Prostate gland (tissue), 2 donors: ENCODE measurements at regions not wholly inside any gene's neighbourhood (a gene's known extent, or its start where the extent isn't known, plus 50 kb on each side); places are given as distances from the start of the nearest gene placed in this dataset.

ENCODE experiments used
- DNase-seq: peaks from one replicate; pipeline ENCODE4 v3.0.0-alpha.2; 2019; ENCODE audit warnings: low spot score
- H3K27ac ChIP-seq, 2 donors: fragments of 200-600 bp; sonication (generic); 2 replicates each; pipeline ENCODE4 v1.5.1; 2017 to 2019
- H3K27me3 ChIP-seq: fragments of 200-600 bp; sonication (generic); replicated peaks from 2 replicates; pipeline ENCODE4 v1.5.1; 2019; ENCODE audit not compliant: insufficient read depth
- H3K36me3 ChIP-seq, 2 donors: fragments of 200-600 bp; sonication (generic); 1 replicate in 1 of 2; 2 replicates in 1 of 2; pipeline versions ENCODE4 v1.5.1 to v1.8.1; 2017 to 2019
- H3K4me1 ChIP-seq: fragments of 200-600 bp; sonication (generic); replicated peaks from 2 replicates; pipeline ENCODE4 v1.5.1; 2019
- H3K4me3 ChIP-seq, 2 donors: fragments of 200-600 bp; sonication (generic); 2 replicates each; pipeline ENCODE4 v1.5.1; 2017 to 2019
- H3K9me3 ChIP-seq: fragments of 200-600 bp; sonication (generic); 2 replicates; pipeline ENCODE4 v1.5.1; 2017
- POLR2A ChIP-seq: fragments of 450-650 bp; IDR thresholded peaks from one replicate; pipeline ENCODE4 v1.6.1; 2016; ENCODE audit warnings: antibody characterized with exemption, mild to moderate bottlenecking
- POLR2AphosphoS5 ChIP-seq: sonication (generic); formaldehyde crosslinking; IDR thresholded peaks from one replicate; pipeline ENCODE4 v1.6.1; 2017; ENCODE audit warnings: antibody characterized with exemption
- WGBS: methylation state at CpG from one replicate; pipeline ENCODE4 v1.1.5; 2018; 5-methylcytosine and 5-hydroxymethylcytosine counted together
- intact Hi-C: fragments of 100-400 bp; cut with DNase I; formaldehyde crosslinking; loops from one replicate; pipeline ENCODE4 v1.14.2; 2022
- TF ChIP-seq, protein P1 (sequence below), 4 experiments: fragments of 200-600 bp in 2 of 4; fragments of 450-650 bp in 2 of 4; sonication (generic) in 2 of 4; IDR thresholded peaks; 1 replicate in 3 of 4; 2 replicates in 1 of 4; pipeline ENCODE4 v1.5.1; 2016 to 2019; ENCODE audit warnings: antibody characterized with exemption in 4 of 4, mild to moderate bottlenecking in 2 of 4, moderate library complexity in 2 of 4

DNA sequence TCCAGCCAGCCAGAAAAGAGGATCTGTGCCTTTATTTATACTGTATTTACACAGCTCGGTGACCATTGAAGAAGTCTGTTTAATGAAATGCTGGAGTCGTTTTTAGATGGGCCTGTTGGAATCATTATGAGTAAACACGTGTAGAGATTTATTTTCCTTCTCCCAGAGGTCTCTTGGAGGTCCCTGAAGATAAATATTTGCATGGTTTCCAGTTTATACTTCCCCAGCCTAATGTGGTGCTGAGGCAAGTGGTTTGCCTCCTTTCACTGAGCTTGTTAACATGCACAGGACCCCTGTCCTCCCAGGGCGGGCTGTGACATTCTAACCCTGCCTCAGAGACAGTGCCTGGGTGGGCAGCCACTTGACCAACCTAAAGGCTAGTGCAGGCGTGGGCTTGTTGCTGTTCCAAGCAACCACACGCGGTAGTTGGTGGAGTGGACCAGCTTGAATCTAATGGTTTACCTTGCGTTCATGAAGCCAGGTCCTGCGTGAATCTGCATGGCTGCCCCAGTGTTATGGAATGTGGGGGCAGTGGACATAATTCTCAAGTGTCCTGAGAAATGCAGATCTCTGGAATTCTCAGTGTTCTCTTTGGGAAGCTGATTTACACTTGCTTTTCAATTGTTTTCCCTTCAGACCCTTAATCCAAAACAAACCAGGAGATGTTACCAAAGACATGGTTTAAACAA, 130.2 kb upstream of the DLX2 start:
- 68% methylated on average over 9 of the region's 9 CpGs for WGBS
- TF ChIP-seq POLR2A (no peak), POLR2AphosphoS5 (no peak)
- TF ChIP-seq, protein P1, sequence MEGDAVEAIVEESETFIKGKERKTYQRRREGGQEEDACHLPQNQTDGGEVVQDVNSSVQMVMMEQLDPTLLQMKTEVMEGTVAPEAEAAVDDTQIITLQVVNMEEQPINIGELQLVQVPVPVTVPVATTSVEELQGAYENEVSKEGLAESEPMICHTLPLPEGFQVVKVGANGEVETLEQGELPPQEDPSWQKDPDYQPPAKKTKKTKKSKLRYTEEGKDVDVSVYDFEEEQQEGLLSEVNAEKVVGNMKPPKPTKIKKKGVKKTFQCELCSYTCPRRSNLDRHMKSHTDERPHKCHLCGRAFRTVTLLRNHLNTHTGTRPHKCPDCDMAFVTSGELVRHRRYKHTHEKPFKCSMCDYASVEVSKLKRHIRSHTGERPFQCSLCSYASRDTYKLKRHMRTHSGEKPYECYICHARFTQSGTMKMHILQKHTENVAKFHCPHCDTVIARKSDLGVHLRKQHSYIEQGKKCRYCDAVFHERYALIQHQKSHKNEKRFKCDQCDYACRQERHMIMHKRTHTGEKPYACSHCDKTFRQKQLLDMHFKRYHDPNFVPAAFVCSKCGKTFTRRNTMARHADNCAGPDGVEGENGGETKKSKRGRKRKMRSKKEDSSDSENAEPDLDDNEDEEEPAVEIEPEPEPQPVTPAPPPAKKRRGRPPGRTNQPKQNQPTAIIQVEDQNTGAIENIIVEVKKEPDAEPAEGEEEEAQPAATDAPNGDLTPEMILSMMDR (IDR thresholded peaks at IDR 0.05), result no peak
- Histone ChIP-seq H3K4me1 (peaks cover 6% of the 10 kb centered on the region), H3K9me3 (no peaks in the 10 kb centered on the region), H3K27me3 (no peaks in the 10 kb centered on the region), H3K27ac (peak overlapping the region; percentile 14 to 53), H3K4me3 (no peak overlapping the region), H3K36me3 (no peaks in the 10 kb centered on the region)
- intact Hi-C loops, result no loop called here
- DNase-seq, result no peak

DNA sequence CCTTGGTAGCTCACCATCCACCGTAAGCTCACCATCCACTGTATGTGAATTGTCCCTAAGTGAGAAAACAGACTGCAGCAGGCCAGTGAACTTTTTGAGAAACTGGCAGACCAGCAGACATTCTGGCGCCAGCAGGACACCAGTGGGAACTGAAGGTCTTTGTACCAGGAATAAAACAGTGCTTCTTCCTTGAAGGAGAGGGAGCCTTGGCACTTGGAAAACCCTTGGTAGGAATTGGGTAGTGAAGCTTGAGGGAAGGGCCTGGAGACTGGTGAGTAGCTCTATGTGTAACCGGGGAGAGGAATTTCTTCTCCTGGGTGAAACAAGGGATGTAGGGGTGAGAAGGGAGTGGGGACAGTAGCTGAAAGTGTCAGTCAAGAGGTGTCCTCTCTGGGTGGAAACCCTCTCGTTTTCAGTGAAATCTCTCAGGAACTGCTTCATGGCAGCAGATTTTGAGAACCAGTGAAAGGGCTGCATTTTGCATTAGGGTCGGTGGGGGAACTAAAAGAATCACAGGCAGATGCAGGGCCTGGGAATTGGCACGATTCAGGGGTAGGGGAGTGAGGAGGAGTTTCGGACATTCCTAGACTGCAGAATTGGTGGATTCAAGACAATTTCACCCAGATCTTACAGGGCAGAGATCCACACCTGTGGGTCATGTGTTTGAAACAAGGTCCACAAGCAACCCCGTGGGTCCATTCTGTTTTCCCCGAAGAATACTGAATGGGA, 131.5 kb upstream of the DLX2 start:
- peaks cover 6% of the 10 kb centered on the region for H3K4me1 ChIP-seq
- H3K36me3 ChIP-seq, result no peaks in the 10 kb centered on the region
- 65% methylated on average over 9 of the region's 9 CpGs for WGBS
- H3K27me3 ChIP-seq, result no peaks in the 10 kb centered on the region
- TF ChIP-seq POLR2AphosphoS5 (no peak), POLR2A (no peak)
- TF ChIP-seq, protein P1 (IDR thresholded peaks at IDR 0.05), result no peak
- H3K4me3 ChIP-seq, result no peak overlapping the region
- peak overlapping the region; percentile 2 to 20 for H3K27ac ChIP-seq
- no peak for DNase-seq
- H3K9me3 ChIP-seq, result no peaks in the 10 kb centered on the region
- intact Hi-C loops, result no loop called here

DNA sequence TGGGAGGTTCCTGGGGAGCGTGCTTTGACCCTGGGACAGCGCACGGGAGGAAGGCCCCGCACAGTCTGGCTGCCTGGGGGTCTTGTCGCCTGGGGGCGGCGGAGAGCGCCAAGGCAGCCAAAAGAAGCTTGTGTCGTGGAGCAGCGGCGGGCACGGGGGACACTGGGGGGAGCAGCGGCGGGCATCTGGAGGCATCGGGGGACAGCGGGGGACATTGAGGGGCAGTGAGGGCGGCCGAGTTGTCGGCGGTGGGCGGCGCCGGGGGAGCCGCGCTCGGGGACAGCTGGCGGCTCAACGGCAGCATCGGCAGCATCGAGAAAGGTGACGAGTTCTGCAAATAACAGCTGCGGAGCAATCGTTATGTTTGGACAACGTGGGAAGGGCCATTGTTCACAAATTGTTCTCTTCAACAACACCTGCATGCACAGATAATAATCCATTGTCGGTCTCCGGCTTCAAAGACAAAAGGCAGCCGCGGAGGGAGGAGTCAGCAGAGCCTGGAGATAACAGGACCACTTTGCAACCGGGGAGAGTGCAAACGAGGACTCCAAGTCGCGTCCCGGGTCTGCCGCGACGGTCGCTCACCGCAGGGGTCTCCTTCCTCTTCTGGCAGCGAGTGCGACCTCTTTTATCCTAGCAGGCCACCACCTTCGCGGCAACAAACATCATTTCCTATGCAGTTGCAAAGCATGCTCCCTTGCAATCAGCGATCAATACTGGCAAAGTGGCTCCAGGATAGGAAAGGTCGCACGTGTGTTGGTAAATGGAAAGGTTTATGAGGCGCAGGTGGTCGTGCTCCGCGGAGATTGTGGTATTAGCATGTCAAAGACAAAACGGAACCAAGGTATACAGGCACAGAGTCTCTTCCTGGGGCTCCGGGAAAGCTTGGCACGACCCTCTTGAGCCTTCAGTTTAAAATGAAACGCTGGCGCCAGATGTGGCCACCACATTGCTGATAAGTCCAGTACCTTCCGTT, 132.3 kb upstream of the DLX2 start:
- intact Hi-C loops, result no loop called here
- Histone ChIP-seq H3K36me3 (no peaks in the 10 kb centered on the region), H3K27ac (peak overlapping the region; percentile 2 to 20), H3K4me3 (peak overlapping the region; percentile 18 to 24), H3K9me3 (no peaks in the 10 kb centered on the region), H3K27me3 (no peaks in the 10 kb centered on the region), H3K4me1 (peaks cover 6% of the 10 kb centered on the region)
- TF ChIP-seq, protein P1 (IDR thresholded peaks at IDR 0.05), result no peak
- TF ChIP-seq POLR2A (no peak), POLR2AphosphoS5 (no peak)
- no peak for DNase-seq
- WGBS, result 7% methylated on average over 65 of the region's 65 CpGs

DNA sequence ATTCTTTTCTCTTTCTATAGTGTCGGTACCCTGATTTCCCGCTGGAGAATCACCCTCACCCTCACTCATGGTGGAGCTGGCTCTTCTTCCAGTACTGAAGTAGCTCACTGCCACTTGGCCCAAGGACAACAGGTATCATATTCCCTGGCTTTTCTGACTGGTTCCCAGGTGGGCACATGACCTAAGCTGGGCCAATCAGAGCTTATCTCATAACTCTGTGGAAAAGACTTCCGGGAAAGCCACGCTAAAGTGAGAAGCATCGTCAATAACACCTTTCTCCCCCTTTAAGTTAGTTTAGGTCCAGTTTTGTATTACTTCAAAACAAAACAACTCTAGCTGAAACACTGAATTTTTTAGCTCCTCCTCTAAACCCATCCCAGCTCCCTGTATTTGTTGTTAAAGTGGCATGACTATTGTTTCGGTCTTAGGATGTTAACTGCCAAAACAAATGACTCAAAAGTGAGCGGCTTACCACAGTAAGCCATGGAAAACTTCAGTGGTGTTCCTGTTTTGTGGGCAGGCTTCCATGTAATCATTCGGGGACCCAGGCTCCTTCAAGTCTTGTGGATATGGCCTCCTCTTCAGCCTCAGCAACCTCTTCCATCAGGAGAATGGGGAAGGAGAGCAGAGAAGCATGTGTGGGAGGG, 137.4 kb upstream of the DLX2 start:
- DNase-seq, result no peak
- intact Hi-C loops, result no loop called here

More for the DNA sequence above, 137.4 kb upstream of the DLX2 start:
- no peaks in the 10 kb centered on the region for H3K27me3 ChIP-seq
- peaks cover 4% of the 10 kb centered on the region for H3K4me1 ChIP-seq
- 91% methylated on average over 8 of the region's 8 CpGs for WGBS
- no peaks in the 10 kb centered on the region for H3K9me3 ChIP-seq
- H3K4me3 ChIP-seq, result no peak overlapping the region
- H3K27ac ChIP-seq, result no peak overlapping the region
- no peaks in the 10 kb centered on the region for H3K36me3 ChIP-seq
- TF ChIP-seq, protein P1 (IDR thresholded peaks at IDR 0.05), result no peak
- TF ChIP-seq POLR2AphosphoS5 (no peak), POLR2A (no peak)
